IMR-90 (cell line): ENCODE measurements at regions not wholly inside any gene's neighbourhood (a gene's known extent, or its start where the extent isn't known, plus 50 kb on each side); places are given as distances from the start of the nearest gene placed in this dataset.

Source experiments
- ATAC-seq: fragments of 200-7000 bp; cut with Tn5 transposase; 2 replicates; pipeline ENCODE4 v1.9.1; 2020; ENCODE audit warnings: low read depth, mild to moderate bottlenecking, moderate library complexity
- BruUV-seq: library from RNA; stranded (reverse); fragments of 400-500 nt; replicated peaks from 2 replicates; lab custom pipeline; 2021; lab: Mats Ljungman, UMichigan
- CTCF ChIA-PET: fragments of 300-600 bp; formaldehyde crosslinking; extraction: SDS; loops from one replicate; lab custom pipeline; 2021; ENCODE audit warnings: antibody characterized with exemption; lab: Yijun Ruan, JAX
- POLR2A ChIA-PET: fragments of 300-600 bp; sonication (Branson Sonifier 250); formaldehyde crosslinking; loops from one replicate; lab custom pipeline; 2022; ENCODE audit warnings: antibody characterized with exemption; ENCODE audit not compliant: unreplicated experiment; lab: Charles Lee
- DNase-seq: peaks from one replicate; pipeline ENCODE4 v3.0.0; 2013
- H2AFZ ChIP-seq: replicated peaks from 2 replicates; pipeline ENCODE3; 2013; ENCODE audit warnings: low read length, mild to moderate bottlenecking; ENCODE audit not compliant: poor library complexity
- H2AK5ac ChIP-seq: 2 replicates; pipeline ENCODE4 v1.6.1; 2013; ENCODE audit warnings: low read depth, low read length, inconsistent platforms
- H2AK9ac ChIP-seq: replicated peaks from 2 replicates; pipeline ENCODE3; 2013; ENCODE audit warnings: mild to moderate bottlenecking, low read depth, low read length, moderate library complexity; ENCODE audit not compliant: poor library complexity
- H2BK120ac ChIP-seq: 2 replicates; pipeline ENCODE4 v1.6.1; 2013; ENCODE audit warnings: low read depth, low read length, inconsistent platforms
- H2BK15ac ChIP-seq: 3 replicates; pipeline ENCODE4 v1.6.1; 2013; ENCODE audit warnings: low read depth, low read length, inconsistent platforms
- H2BK20ac ChIP-seq: 2 replicates; pipeline ENCODE4 v1.6.1; 2013; ENCODE audit warnings: low read depth, mild to moderate bottlenecking, inconsistent platforms, low read length, moderate library complexity
- H2BK5ac ChIP-seq: 2 replicates; pipeline ENCODE4 v1.6.1; 2013; ENCODE audit warnings: mild to moderate bottlenecking, low read depth, low read length, inconsistent platforms; ENCODE audit not compliant: poor library complexity, severe bottlenecking
- H3K14ac ChIP-seq: replicated peaks from 2 replicates; pipeline ENCODE4 v1.6.1; 2013; ENCODE audit warnings: low read depth, low read length, inconsistent platforms
- H3K18ac ChIP-seq: 2 replicates; pipeline ENCODE4 v1.6.1; 2013; ENCODE audit warnings: low read depth, low read length, control low read depth
- H3K23ac ChIP-seq: 2 replicates; pipeline ENCODE4 v1.6.1; 2013; ENCODE audit warnings: low read depth, low read length, inconsistent platforms
- H3K27ac ChIP-seq: 2 replicates; pipeline ENCODE4 v1.5.1; 2013; ENCODE audit warnings: mild to moderate bottlenecking, control low read depth, low read length; ENCODE audit not compliant: insufficient read depth
- H3K27me3 ChIP-seq: 2 replicates; pipeline ENCODE4 v1.6.1; 2013; ENCODE audit warnings: low read length; ENCODE audit not compliant: control insufficient read depth, insufficient read depth
- H3K36me3 ChIP-seq: 2 replicates; pipeline ENCODE4 v1.6.1; 2013; ENCODE audit warnings: low read length, mixed read lengths; ENCODE audit not compliant: control insufficient read depth, insufficient read depth
- H3K4ac ChIP-seq: 2 replicates; pipeline ENCODE4 v1.6.1; 2013; ENCODE audit warnings: low read depth, low read length, inconsistent platforms
- H3K4me1 ChIP-seq: 2 replicates; pipeline ENCODE4 v1.6.1; 2013; ENCODE audit warnings: low read length, mixed read lengths; ENCODE audit not compliant: control insufficient read depth, insufficient read depth
- H3K4me2 ChIP-seq: 2 replicates; pipeline ENCODE4 v1.6.1; 2013; ENCODE audit warnings: low read depth, mild to moderate bottlenecking, control low read depth, low read length, moderate library complexity
- H3K4me3 ChIP-seq: 2 replicates; pipeline ENCODE4 v1.5.1; 2013; ENCODE audit warnings: low read depth, mild to moderate bottlenecking, control low read depth, low read length, moderate library complexity; ENCODE audit not compliant: insufficient read depth
- H3K56ac ChIP-seq: 2 replicates; pipeline ENCODE4 v1.6.1; 2013; ENCODE audit warnings: low read length, inconsistent platforms; ENCODE audit not compliant: insufficient read depth; ENCODE audit errors: extremely low read depth
- H3K79me1 ChIP-seq, 2 experiments: 2 replicates each; pipeline ENCODE4 v1.6.1; 2013; ENCODE audit warnings: low read length in 2 of 2, inconsistent platforms in 1 of 2, low read depth in 1 of 2
- H3K9ac ChIP-seq: 2 replicates; pipeline ENCODE4 v1.6.1; 2013; ENCODE audit warnings: low read depth, low read length, control low read depth
- H3K9me1 ChIP-seq: 2 replicates; pipeline ENCODE4 v1.6.1; 2013; ENCODE audit warnings: low read length, inconsistent platforms; ENCODE audit not compliant: insufficient read depth
- H3K9me3 ChIP-seq: 2 replicates; pipeline ENCODE4 v1.6.1; 2013; ENCODE audit warnings: low read length; ENCODE audit not compliant: control insufficient read depth, insufficient read depth
- H4K20me1 ChIP-seq: 2 replicates; pipeline ENCODE4 v1.6.1; 2013; ENCODE audit warnings: low read length, inconsistent platforms; ENCODE audit not compliant: insufficient read depth
- H4K5ac ChIP-seq: 2 replicates; pipeline ENCODE4 v1.6.1; 2013; ENCODE audit warnings: mild to moderate bottlenecking, low read depth, low read length, control low read depth
- H4K8ac ChIP-seq, 2 experiments: 2 replicates each; pipeline ENCODE4 v1.6.1; 2013; ENCODE audit warnings: low read depth in 2 of 2, low read length in 2 of 2, control low read depth in 1 of 2, inconsistent platforms in 1 of 2
- H4K91ac ChIP-seq: 2 replicates; pipeline ENCODE4 v1.6.1; 2013; ENCODE audit warnings: low read depth, low read length, inconsistent platforms; ENCODE audit not compliant: insufficient read depth
- MAFK ChIP-seq: IDR thresholded peaks from 2 replicates; pipeline ENCODE4 v1.6.1; 2012; ENCODE audit warnings: low read depth, low read length, improper control_type of control experiment
- RCOR1 ChIP-seq: IDR thresholded peaks from 2 replicates; pipeline ENCODE4 v1.6.1; 2012; ENCODE audit warnings: mild to moderate bottlenecking, low read length, improper control_type of control experiment; ENCODE audit not compliant: insufficient replicate concordance
- RFX5 ChIP-seq: IDR thresholded peaks from 2 replicates; pipeline ENCODE4 v1.8.0; 2012; ENCODE audit warnings: low read depth, mild to moderate bottlenecking, low read length, moderate library complexity
- dilution Hi-C: fragments of 300-500 bp; cut with HindIII; formaldehyde crosslinking; loops from one replicate; pipeline ENCODE4 v1.14.3; 2018; ENCODE audit warnings: low sequenced_read_pairs; ENCODE audit not compliant: unreplicated experiment
- in situ Hi-C: fragments of 300-500 bp; cut with MboI; formaldehyde crosslinking; loops from 3 replicates; pipeline ENCODE4 v1.14.3; 2019; ENCODE audit warnings: low sequenced_read_pairs, inconsistent platforms, mixed read lengths
- intact Hi-C: fragments of 100-400 bp; cut with micrococcal nuclease; formaldehyde crosslinking; loops from 2 replicates; pipeline ENCODE4 v1.10.0; 2022

DNA sequence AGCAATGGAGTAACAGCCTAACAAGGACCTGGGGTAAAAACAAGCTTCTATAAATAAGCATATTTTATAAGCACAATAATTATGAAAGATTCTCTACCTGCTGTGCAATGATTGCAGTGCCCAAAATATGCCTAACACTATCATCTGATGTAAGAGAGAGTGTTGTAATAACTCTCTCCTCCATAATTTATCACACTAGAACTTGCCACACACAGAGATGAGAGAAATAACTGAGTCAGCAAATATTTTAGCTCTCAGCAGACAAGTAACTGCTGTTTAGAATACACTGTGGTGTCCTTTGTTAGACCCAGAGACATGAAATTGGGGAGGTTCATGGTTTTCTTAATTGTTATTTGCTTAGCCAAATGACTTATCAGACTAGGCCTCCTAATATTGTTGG lies 105.3 kb upstream of the ACP3 start:
- no peaks in the 10 kb centered on the region for H3K4me1 ChIP-seq
- no peaks in the 10 kb centered on the region for H3K79me1 ChIP-seq
- H4K5ac ChIP-seq = no peak overlapping the region
- H2BK120ac ChIP-seq = no peak overlapping the region
- H3K9me3 ChIP-seq = no peaks in the 10 kb centered on the region
- no peak overlapping the region for H2AK9ac ChIP-seq
- dilution Hi-C loops (no loop called here), in situ Hi-C loops (no loop called here), intact Hi-C loops (no loop called here)
- no peak overlapping the region for H3K18ac ChIP-seq
- no peak overlapping the region for H3K4me3 ChIP-seq
- no peak overlapping the region for H4K8ac ChIP-seq
- no peaks in the 10 kb centered on the region for H3K36me3 ChIP-seq
- H3K27ac ChIP-seq = no peak overlapping the region
- ChIA-PET CTCF (no interaction called here), POLR2A (no interaction called here)
- no peak overlapping the region for H3K56ac ChIP-seq
- no peak overlapping the region for H2BK15ac ChIP-seq
- H2AFZ ChIP-seq = no peak overlapping the region
- H3K23ac ChIP-seq = no peak overlapping the region
- no peaks in the 10 kb centered on the region; the same call in 1 of the 2 replicates for H4K20me1 ChIP-seq
- no peaks in the 10 kb centered on the region; the same call in 1 of the 2 replicates for H3K27me3 ChIP-seq
- H2AK5ac ChIP-seq = no peak overlapping the region
- no peak overlapping the region for H2BK5ac ChIP-seq
- H4K91ac ChIP-seq = no peak overlapping the region
- no peak overlapping the region for H3K4me2 ChIP-seq
- ATAC-seq (no peak), DNase-seq (no peak)
- H3K14ac ChIP-seq = no peak overlapping the region
- H2BK20ac ChIP-seq = no peak overlapping the region
- no peaks in the 10 kb centered on the region for H3K9me1 ChIP-seq
- H3K4ac ChIP-seq = no peak overlapping the region
- no peak overlapping the region for H3K9ac ChIP-seq
- TF ChIP-seq MAFK (peak; percentile 99), RCOR1 (no peak), RFX5 (no peak)
- BruUV-seq = no TSS peak
